Peyer's patch (tissue), 4 donors: ENCODE measurements at regions not wholly inside any gene's neighbourhood (a gene's known extent, or its start where the extent isn't known, plus 50 kb on each side); places are given as distances from the start of the nearest gene placed in this dataset.

Source experiments
- DNase-seq, 3 donors: peaks; one replicate each; pipeline ENCODE4 v3.0.0-alpha.2; 2017 to 2019
- H3K27ac ChIP-seq, 4 donors: fragments of 200-600 bp; sonication (generic); one replicate each; pipeline ENCODE4 v1.5.1; 2016 to 2019
- H3K27me3 ChIP-seq, 2 donors: fragments of 200-600 bp; sonication (generic); one replicate each; pipeline ENCODE4 v1.5.1; 2019
- H3K36me3 ChIP-seq, 3 donors: fragments of 200-600 bp; sonication (generic); one replicate each; pipeline ENCODE4 v1.5.1; 2016 to 2019
- H3K4me1 ChIP-seq, 4 donors: fragments of 200-600 bp; sonication (generic); one replicate each; pipeline ENCODE4 v1.5.1; 2016 to 2019
- H3K4me3 ChIP-seq, 4 donors: fragments of 200-600 bp; sonication (generic); 1 replicate in 3 of 4; 2 replicates in 1 of 4; pipeline ENCODE4 v1.5.1; 2016 to 2019; ENCODE audit warnings: mild to moderate bottlenecking in 1 of 4
- H3K9me3 ChIP-seq, 4 donors: fragments of 200-600 bp; sonication (generic); one replicate each; pipeline ENCODE4 v1.5.1; 2016 to 2019; ENCODE audit warnings: mild to moderate bottlenecking in 1 of 4
- CTCF ChIP-seq, 6 experiments: fragments of 450-650 bp in 4 of 6; fragments of 200-600 bp in 2 of 6; sonication (generic) in 1 of 6; IDR thresholded peaks; one replicate each; pipeline ENCODE4 v1.5.1; 2017 to 2019; ENCODE audit warnings: antibody characterized with exemption in 6 of 6, mild to moderate bottlenecking in 3 of 6, moderate library complexity in 1 of 6
- POLR2A ChIP-seq, 2 donors: fragments of 450-650 bp; IDR thresholded peaks; one replicate each; pipeline ENCODE4 v1.5.1; 2017; ENCODE audit warnings: antibody characterized with exemption in 2 of 2, mild to moderate bottlenecking in 2 of 2, moderate library complexity in 2 of 2

DNA sequence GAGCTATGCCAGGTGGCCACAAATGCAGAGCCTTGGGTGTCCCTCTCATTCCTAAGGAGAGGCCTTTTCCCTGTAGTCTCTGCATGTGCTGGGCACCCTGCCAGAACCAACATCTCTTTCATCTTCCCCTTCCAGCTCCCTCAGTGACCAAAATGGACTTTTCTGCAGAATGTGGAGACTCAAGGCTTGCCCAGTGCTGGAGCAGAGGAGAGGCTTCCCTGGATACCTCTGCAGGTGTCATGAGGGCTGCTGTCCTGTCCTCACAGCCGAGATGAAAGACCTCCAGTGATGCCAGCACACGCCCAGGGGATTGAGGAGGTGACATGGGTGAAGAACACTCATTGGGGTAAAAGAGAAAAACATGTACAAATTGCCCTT, 347.0 kb upstream of the AJAP1 start:
- no peak overlapping the region for H3K27ac ChIP-seq
- peak in 1 of 3 donors; percentile 4 for DNase-seq
- TF ChIP-seq CTCF (IDR thresholded peaks at IDR 0.05) = no peak
- TF ChIP-seq POLR2A (IDR thresholded peaks at IDR 0.05) = no peak
- no peaks in the 10 kb centered on the region for H3K36me3 ChIP-seq
- H3K27me3 ChIP-seq = no peaks in the 10 kb centered on the region
- H3K4me3 ChIP-seq = no peak overlapping the region
- H3K4me1 ChIP-seq = no peaks in the 10 kb centered on the region
- no peaks in the 10 kb centered on the region for H3K9me3 ChIP-seq

GRCh38 chr1:4307911-4308545, 346.4 kb upstream of the AJAP1 start:
- no peak for TF ChIP-seq CTCF (IDR thresholded peaks at IDR 0.05)
- TF ChIP-seq POLR2A (IDR thresholded peaks at IDR 0.05) = no peak
- no peaks in the 10 kb centered on the region for H3K27me3 ChIP-seq
- H3K36me3 ChIP-seq = no peaks in the 10 kb centered on the region
- no peak overlapping the region for H3K4me3 ChIP-seq
- DNase-seq = peak in 1 of 3 donors; percentile 16
- no peaks in the 10 kb centered on the region for H3K4me1 ChIP-seq
- no peaks in the 10 kb centered on the region for H3K9me3 ChIP-seq
- H3K27ac ChIP-seq = no peak overlapping the region

DNA sequence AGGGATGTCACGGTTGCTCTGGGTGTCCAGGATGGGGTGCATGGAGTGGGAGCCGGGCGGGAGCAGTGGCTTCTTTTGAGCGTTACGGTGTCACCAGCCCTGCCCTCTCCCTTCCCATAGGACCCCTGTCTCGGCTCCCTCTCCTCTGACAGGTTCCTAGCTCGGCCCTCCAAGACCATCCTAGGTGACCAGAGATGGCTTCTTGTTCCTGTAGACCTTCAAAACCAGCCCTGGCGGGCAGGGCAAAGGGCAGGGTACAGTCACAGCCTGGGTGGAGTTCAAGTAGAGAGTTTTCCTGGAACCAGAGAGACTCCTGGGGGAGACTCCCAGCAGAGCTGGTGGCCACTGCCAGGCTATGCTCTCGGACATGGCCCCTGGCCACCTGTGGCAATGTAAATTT, 345.6 kb upstream of the AJAP1 start:
- peaks cover 0 to 2% (median 0%) of the 10 kb centered on the region in 4 donors for H3K9me3 ChIP-seq
- TF ChIP-seq CTCF (IDR thresholded peaks at IDR 0.05) (no peak), POLR2A (IDR thresholded peaks at IDR 0.05) (no peak)
- H3K36me3 ChIP-seq = no peaks in the 10 kb centered on the region

DNA sequence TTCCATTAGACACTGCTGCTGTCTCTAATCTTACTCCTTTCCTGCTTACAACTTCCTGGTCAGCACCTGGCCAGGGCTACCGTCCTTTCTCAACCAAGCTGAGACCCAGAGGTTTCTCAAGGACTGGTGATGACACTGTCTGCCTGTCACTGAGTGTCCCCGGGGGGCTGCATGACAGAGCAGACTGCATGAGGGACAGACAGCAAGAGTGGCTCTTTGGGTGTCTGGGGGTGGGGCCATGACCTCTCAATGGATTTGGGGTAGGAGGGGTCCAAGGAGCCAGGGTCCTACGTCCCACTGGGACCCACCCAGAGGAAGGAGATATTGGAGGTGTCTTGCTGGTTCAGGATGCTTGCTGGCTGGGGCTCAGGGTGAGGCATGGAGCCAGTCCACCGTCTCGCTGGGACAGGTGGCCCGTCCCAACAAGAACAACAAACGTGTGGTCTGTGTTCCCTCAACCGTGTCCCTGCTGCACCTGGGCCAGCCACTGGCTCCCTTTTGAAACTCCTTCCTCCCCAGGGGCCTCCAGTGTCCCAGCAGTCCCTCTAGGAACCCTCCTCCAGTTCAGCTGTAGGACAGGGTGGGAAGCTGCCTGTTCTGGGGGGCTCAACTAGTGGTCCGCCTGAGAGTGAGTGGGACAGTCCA, 344.6 kb upstream of the AJAP1 start:
- Histone ChIP-seq H3K4me1 (no peaks in the 10 kb centered on the region), H3K27ac (no peak overlapping the region), H3K36me3 (no peaks in the 10 kb centered on the region), H3K4me3 (no peak overlapping the region), H3K27me3 (no peaks in the 10 kb centered on the region), H3K9me3 (peaks cover 0 to 8% (median 0%) of the 10 kb centered on the region in 4 donors)
- TF ChIP-seq CTCF (IDR thresholded peaks at IDR 0.05) = no peak
- no peak for TF ChIP-seq POLR2A (IDR thresholded peaks at IDR 0.05)
- peak in 1 of 3 donors; percentile 26 for DNase-seq

More for the DNA sequence above, 345.6 kb upstream of the AJAP1 start:
- no peaks in the 10 kb centered on the region for H3K27me3 ChIP-seq
- H3K27ac ChIP-seq = no peak overlapping the region
- no peak overlapping the region for H3K4me3 ChIP-seq
- DNase-seq = peak in 1 of 3 donors; percentile 22
- no peaks in the 10 kb centered on the region for H3K4me1 ChIP-seq

- TF ChIP-seq POLR2A (IDR thresholded peaks at IDR 0.05) = no peak
- Histone ChIP-seq H3K9me3 (peaks cover 0 to 8% (median 0%) of the 10 kb centered on the region in 4 donors), H3K4me1 (no peaks in the 10 kb centered on the region), H3K4me3 (no peak overlapping the region), H3K27me3 (no peaks in the 10 kb centered on the region), H3K27ac (no peak overlapping the region), H3K36me3 (no peaks in the 10 kb centered on the region)
- DNase-seq = peak in 1 of 3 donors; percentile 27
Observed at GRCh38 chr1:4310396-4310923, 343.9 kb upstream of the AJAP1 start.

GRCh38 chr1:4312024-4312423, 342.4 kb upstream of the AJAP1 start:
- no peak overlapping the region for H3K27ac ChIP-seq

More at GRCh38 chr1:4312024-4312423, 342.4 kb upstream of the AJAP1 start:
- Histone ChIP-seq H3K4me1 (no peaks in the 10 kb centered on the region), H3K4me3 (no peak overlapping the region), H3K36me3 (no peaks in the 10 kb centered on the region), H3K27me3 (no peaks in the 10 kb centered on the region), H3K9me3 (peaks cover 0 to 8% (median 0%) of the 10 kb centered on the region in 4 donors)
- no peak for DNase-seq
- TF ChIP-seq POLR2A (IDR thresholded peaks at IDR 0.05) = no peak
- no peak for TF ChIP-seq CTCF (IDR thresholded peaks at IDR 0.05)
